Endodermal cell (in vitro differentiated cells): ENCODE measurements at regions not wholly inside any gene's neighbourhood (a gene's known extent, or its start where the extent isn't known, plus 50 kb on each side); places are given as distances from the start of the nearest gene placed in this dataset.

Experiments
- DNase-seq: peaks from one replicate; pipeline ENCODE4 v3.0.0-alpha.2; 2017
- H3K27ac ChIP-seq: 2 replicates; pipeline ENCODE4 v1.5.1; 2013; ENCODE audit warnings: mild to moderate bottlenecking, low read depth, low read length, moderate library complexity
- H3K27me3 ChIP-seq: 2 replicates; pipeline ENCODE4 v1.6.1; 2013; ENCODE audit warnings: mild to moderate bottlenecking, low read length, moderate library complexity; ENCODE audit not compliant: insufficient read depth, control insufficient read depth, poor library complexity, severe bottlenecking
- H3K36me3 ChIP-seq: 2 replicates; pipeline ENCODE4 v1.7.0; 2013; ENCODE audit warnings: mild to moderate bottlenecking, low read length, moderate library complexity; ENCODE audit not compliant: control insufficient read depth, insufficient read depth
- H3K4me1 ChIP-seq: one replicate; pipeline ENCODE4 v1.7.0; 2013; ENCODE audit warnings: low read length; ENCODE audit not compliant: control insufficient read depth, insufficient read depth
- H3K4me3 ChIP-seq: 2 replicates; pipeline ENCODE4 v1.5.1; 2013; ENCODE audit warnings: mild to moderate bottlenecking, low read length, moderate library complexity
- H3K9ac ChIP-seq: 2 replicates; pipeline ENCODE4 v1.6.1; 2013; ENCODE audit warnings: mild to moderate bottlenecking, low read length, moderate library complexity; ENCODE audit not compliant: poor library complexity, severe bottlenecking; ENCODE audit errors: extremely low read depth
- H3K9me3 ChIP-seq: 2 replicates; pipeline ENCODE4 v1.6.1; 2013; ENCODE audit warnings: mild to moderate bottlenecking, low read length, moderate library complexity; ENCODE audit not compliant: control insufficient read depth
- H3K27ac Mint-ChIP-seq: 2 replicates; pipeline ENCODE4 v1.8.0; 2020; ENCODE audit warnings: mixed read lengths
- H3K27me3 Mint-ChIP-seq: 2 replicates; pipeline ENCODE4 v1.8.0; 2021; ENCODE audit warnings: mild to moderate bottlenecking, mixed read lengths; ENCODE audit not compliant: insufficient read depth
- H3K36me3 Mint-ChIP-seq: 2 replicates; pipeline ENCODE4 v1.8.0; 2020; ENCODE audit warnings: low read depth, mixed read lengths
- H3K4me1 Mint-ChIP-seq: 2 replicates; pipeline ENCODE4 v1.8.0; 2020; ENCODE audit warnings: mixed read lengths
- H3K4me3 Mint-ChIP-seq: 2 replicates; pipeline ENCODE4 v1.8.0; 2020; ENCODE audit warnings: mild to moderate bottlenecking, moderate library complexity, mixed read lengths
- H3K9me3 Mint-ChIP-seq: 2 replicates; pipeline ENCODE4 v1.8.0; 2020; ENCODE audit warnings: mild to moderate bottlenecking, mixed read lengths
- CTCF ChIP-seq: fragments of 200-600 bp; sonication (generic); conservative IDR thresholded peaks from 2 replicates; pipeline ENCODE4 v1.5.0; 2021; ENCODE audit warnings: antibody characterized with exemption, mild to moderate bottlenecking
- WGBS, 2 experiments: methylation state at CpG; one replicate each; pipeline versions ENCODE4 v1.1.5 to v1.1.7; 2013; ENCODE audit warnings: missing lambda C conversion rate in 2 of 2, mixed read lengths in 1 of 2; ENCODE audit not compliant: insufficient coverage in 1 of 2, insufficient read length in 1 of 2; 5-methylcytosine and 5-hydroxymethylcytosine counted together

GRCh38 chr22:49170053-49170452 is 657.6 kb downstream of the BRD1 start:
- H3K36me3 Mint-ChIP-seq: no peaks in the 10 kb centered on the region
- no peak overlapping the region for H3K9ac ChIP-seq
- H3K9me3 Mint-ChIP-seq: peaks cover 21% of the 10 kb centered on the region
- no peak overlapping the region for H3K27ac Mint-ChIP-seq
- H3K4me3 Mint-ChIP-seq: no peak overlapping the region
- H3K36me3 ChIP-seq: no peaks in the 10 kb centered on the region
- H3K27me3 ChIP-seq: no peaks in the 10 kb centered on the region
- 89 to 100% methylated on average over 1 to 4 of the region's 4 CpGs for WGBS, 2 experiments
- no peaks in the 10 kb centered on the region for H3K4me1 ChIP-seq
- DNase-seq: peak; percentile 71
- H3K4me1 Mint-ChIP-seq: no peaks in the 10 kb centered on the region
- H3K27me3 Mint-ChIP-seq: no peaks in the 10 kb centered on the region
- peak; percentile 67 for TF ChIP-seq CTCF
- no peak overlapping the region for H3K4me3 ChIP-seq
- no peaks in the 10 kb centered on the region for H3K9me3 ChIP-seq
- no peak overlapping the region for H3K27ac ChIP-seq

- no peaks in the 10 kb centered on the region for H3K27me3 ChIP-seq
- H3K27ac ChIP-seq: no peak overlapping the region
- H3K9ac ChIP-seq: no peak overlapping the region
- no peak for DNase-seq
- no peak for TF ChIP-seq CTCF
- Mint-ChIP-seq H3K4me3 (no peak overlapping the region), H3K27me3 (no peaks in the 10 kb centered on the region), H3K4me1 (no peaks in the 10 kb centered on the region), H3K9me3 (peaks cover 21% of the 10 kb centered on the region), H3K27ac (no peak overlapping the region), H3K36me3 (no peaks in the 10 kb centered on the region)
- H3K36me3 ChIP-seq: no peaks in the 10 kb centered on the region
- WGBS, 2 experiments: 80 to 88% methylated on average over 14 to 16 of the region's 16 CpGs
- H3K4me3 ChIP-seq: no peak overlapping the region
- H3K4me1 ChIP-seq: no peaks in the 10 kb centered on the region
- H3K9me3 ChIP-seq: no peaks in the 10 kb centered on the region
Observed at GRCh38 chr22:49169074-49169744, 658.5 kb downstream of the BRD1 start.

- Histone ChIP-seq H3K27me3 (no peaks in the 10 kb centered on the region), H3K4me3 (no peak overlapping the region), H3K27ac (no peak overlapping the region), H3K9ac (no peak overlapping the region), H3K36me3 (no peaks in the 10 kb centered on the region), H3K4me1 (no peaks in the 10 kb centered on the region), H3K9me3 (no peaks in the 10 kb centered on the region)
- H3K9me3 Mint-ChIP-seq: peaks cover 21% of the 10 kb centered on the region
- no peaks in the 10 kb centered on the region for H3K36me3 Mint-ChIP-seq
- H3K27ac Mint-ChIP-seq: no peak overlapping the region
- 91 to 93% methylated on average over 34 of the region's 34 CpGs for WGBS, 2 experiments
- no peak overlapping the region for H3K4me3 Mint-ChIP-seq
- H3K4me1 Mint-ChIP-seq: no peaks in the 10 kb centered on the region
- TF ChIP-seq CTCF: no peak
- no peak for DNase-seq
- no peaks in the 10 kb centered on the region for H3K27me3 Mint-ChIP-seq
Observed at GRCh38 chr22:49168219-49168813, 659.4 kb downstream of the BRD1 start.
